Psoas muscle (tissue), 7 donors: ENCODE measurements at regions not wholly inside any gene's neighbourhood (a gene's known extent, or its start where the extent isn't known, plus 50 kb on each side); places are given as distances from the start of the nearest gene placed in this dataset.

Source experiments
- ATAC-seq, 4 donors: fragments of 200-7000 bp; cut with Tn5 transposase; one replicate each; pipeline ENCODE4 v1.9.1; 2020; ENCODE audit warnings: moderate library complexity in 3 of 4, mild to moderate bottlenecking in 2 of 4
- DNase-seq, 2 donors: peaks; one replicate each; pipeline ENCODE4 v3.0.0-alpha.2; 2020
- H3K27ac ChIP-seq: fragments of 200-600 bp; one replicate; pipeline ENCODE4 v1.8.0; 2022
- H3K27me3 ChIP-seq, 3 donors: fragments of 200-600 bp in 1 of 3; one replicate each; pipeline versions ENCODE4 v1.6.1 to v1.8.0; 2013 to 2022; ENCODE audit warnings: low read length in 2 of 3, mild to moderate bottlenecking in 2 of 3, moderate library complexity in 1 of 3; ENCODE audit not compliant: insufficient read depth in 3 of 3
- H3K36me3 ChIP-seq, 2 donors: fragments of 200-600 bp in 1 of 2; one replicate each; pipeline versions ENCODE4 v1.6.1 to v1.8.0; 2013 to 2022; ENCODE audit warnings: low read depth in 1 of 2, mild to moderate bottlenecking in 1 of 2, moderate library complexity in 1 of 2; ENCODE audit not compliant: insufficient read depth in 1 of 2
- H3K4me1 ChIP-seq: fragments of 200-600 bp; one replicate; pipeline ENCODE4 v1.8.0; 2022
- H3K4me3 ChIP-seq: fragments of 200-600 bp; one replicate; pipeline ENCODE4 v1.8.0; 2022; ENCODE audit warnings: mild to moderate bottlenecking
- H3K9me3 ChIP-seq: fragments of 200-600 bp; one replicate; pipeline ENCODE4 v1.8.0; 2022
- CTCF ChIP-seq: fragments of 200-600 bp; IDR thresholded peaks from one replicate; pipeline ENCODE4 v1.8.0; 2022; ENCODE audit warnings: antibody characterized with exemption
- WGBS, 3 donors: extraction: QIAGEN DNeasy Blood & Tissue Kit; methylation state at CpG; one replicate each; pipeline versions ENCODE4 v1.1.6 to v1.1.7; 2013; 5-methylcytosine and 5-hydroxymethylcytosine counted together
- intact Hi-C, 2 donors: fragments of 100-400 bp; cut with DNase I; formaldehyde crosslinking; loops; one replicate each; pipeline versions ENCODE4 v1.11.0 to v1.14.2; 2022
- donor health status: healthy with polysubstance abuse.
- donor health status: DM: no; HTN: no; CAD: no; lungs with moderate emphysema.
- donor health status: Bipolar disorder and iron deficiency.
- donor health status: healthy.
- donor health status: DM: yes; HTN: yes; CAD: no.
- donor health status: DM: no; HTN: no; CAD: no.
- donor health status: DM: yes; HTN: yes; CAD: no.

- Histone ChIP-seq H3K36me3 (no peaks in the 10 kb centered on the region), H3K27ac (no peak overlapping the region), H3K27me3 (no peaks in the 10 kb centered on the region), H3K9me3 (no peaks in the 10 kb centered on the region), H3K4me1 (no peaks in the 10 kb centered on the region), H3K4me3 (no peak overlapping the region)
- intact Hi-C loops = no loop called here
- ATAC-seq (no peak), DNase-seq (no peak)
- TF ChIP-seq CTCF = no peak
- WGBS, 3 donors = 40 to 69% (median 47%) methylated on average over 1 of the region's 1 CpG
These were observed 294.0 kb upstream of the UGT8 start for GRCh38 chr4:114304567-114304966.

- ATAC-seq (no peak), DNase-seq (no peak)
- no peaks in the 10 kb centered on the region for H3K27me3 ChIP-seq
- H3K36me3 ChIP-seq = no peaks in the 10 kb centered on the region
- intact Hi-C loops = no loop called here
- no peak overlapping the region for H3K27ac ChIP-seq
- H3K4me3 ChIP-seq = no peak overlapping the region
- whole genome bisulfite sequencing, 3 donors = 80 to 88% (median 83%) methylated on average over 2 of the region's 2 CpGs
- no peak for TF ChIP-seq CTCF
- H3K4me1 ChIP-seq = no peaks in the 10 kb centered on the region
- no peaks in the 10 kb centered on the region for H3K9me3 ChIP-seq
These were observed 291.7 kb upstream of the UGT8 start for GRCh38 chr4:114306946-114307345.

- intact Hi-C loops = no loop called here
These were observed 288.2 kb upstream of the UGT8 start for GRCh38 chr4:114310296-114310925.

GRCh38 chr4:114311787-114312186 lies 286.8 kb upstream of the UGT8 start:
- no peak overlapping the region for H3K4me3 ChIP-seq
- H3K9me3 ChIP-seq = no peaks in the 10 kb centered on the region
- DNase-seq (no peak), ATAC-seq (no peak)
- no peak for TF ChIP-seq CTCF
- no peak overlapping the region for H3K27ac ChIP-seq
- H3K27me3 ChIP-seq = no peaks in the 10 kb centered on the region
- no peaks in the 10 kb centered on the region for H3K4me1 ChIP-seq
- 84 to 92% (median 90%) methylated on average over 4 of the region's 4 CpGs for WGBS, 3 donors
- no peaks in the 10 kb centered on the region for H3K36me3 ChIP-seq
- intact Hi-C loops = no loop called here

More at GRCh38 chr4:114310296-114310925, 288.2 kb upstream of the UGT8 start:
- no peak for TF ChIP-seq CTCF
- Histone ChIP-seq H3K36me3 (no peaks in the 10 kb centered on the region), H3K4me3 (no peak overlapping the region), H3K9me3 (no peaks in the 10 kb centered on the region), H3K27ac (no peak overlapping the region), H3K27me3 (no peaks in the 10 kb centered on the region), H3K4me1 (no peaks in the 10 kb centered on the region)
- ATAC-seq (no peak), DNase-seq (no peak)

- TF ChIP-seq CTCF = no peak
- no peaks in the 10 kb centered on the region for H3K27me3 ChIP-seq
- H3K27ac ChIP-seq = no peak overlapping the region
- no peak overlapping the region for H3K4me3 ChIP-seq
- DNase-seq = no peak
- WGBS, 3 donors = 52 to 65% (median 59%) methylated on average over 3 of the region's 3 CpGs
- intact Hi-C loops = no loop called here
- H3K9me3 ChIP-seq = no peaks in the 10 kb centered on the region
- H3K36me3 ChIP-seq = no peaks in the 10 kb centered on the region
- no peak for ATAC-seq
- no peaks in the 10 kb centered on the region for H3K4me1 ChIP-seq
These were observed 286.3 kb upstream of the UGT8 start for GRCh38 chr4:114312338-114312737.
